Small intestine (tissue), 7 donors: ENCODE measurements at regions not wholly inside any gene's neighbourhood (a gene's known extent, or its start where the extent isn't known, plus 50 kb on each side); places are given as distances from the start of the nearest gene placed in this dataset.

Source experiments
- DNase-seq, 2 donors: peaks; one replicate each; pipeline versions ENCODE4 v3.0.0 to v3.0.0-alpha.2; 2013
- FAIRE-seq: peaks from 2 replicates; lab custom pipeline; 2012; peaks lifted over from hg19 to GRCh38; lab: Jason Lieb, UNC
- H3K27ac ChIP-seq, 3 donors: one replicate each; pipeline ENCODE4 v1.5.1; 2013; ENCODE audit warnings: low read length in 2 of 3, mild to moderate bottlenecking in 2 of 3, control low read depth in 1 of 3, inconsistent platforms in 1 of 3, low read depth in 1 of 3, moderate library complexity in 1 of 3
- H3K27me3 ChIP-seq, 3 donors: one replicate each; pipeline ENCODE4 v1.6.1; 2013; ENCODE audit warnings: low read length in 3 of 3, inconsistent platforms in 1 of 3; ENCODE audit not compliant: control insufficient read depth in 3 of 3, insufficient read depth in 3 of 3
- H3K36me3 ChIP-seq, 3 donors: one replicate each; pipeline ENCODE4 v1.6.1; 2013; ENCODE audit warnings: low read length in 3 of 3, inconsistent platforms in 1 of 3, low read depth in 1 of 3, mild to moderate bottlenecking in 1 of 3, moderate library complexity in 1 of 3; ENCODE audit not compliant: control insufficient read depth in 3 of 3, insufficient read depth in 2 of 3
- H3K4me1 ChIP-seq, 3 donors: one replicate each; pipeline ENCODE4 v1.6.1; 2013; ENCODE audit warnings: low read length in 2 of 3, inconsistent platforms in 1 of 3, low read depth in 1 of 3, mild to moderate bottlenecking in 1 of 3, moderate library complexity in 1 of 3; ENCODE audit not compliant: control insufficient read depth in 3 of 3, insufficient read depth in 2 of 3
- H3K4me3 ChIP-seq, 3 donors: one replicate each; pipeline ENCODE4 v1.5.1; 2013; ENCODE audit warnings: low read length in 3 of 3, control low read depth in 1 of 3, inconsistent platforms in 1 of 3, low read depth in 1 of 3, mild to moderate bottlenecking in 1 of 3, moderate library complexity in 1 of 3
- H3K9me3 ChIP-seq, 2 donors: one replicate each; pipeline ENCODE4 v1.6.1; 2013; ENCODE audit warnings: low read depth in 1 of 2, low read length in 1 of 2; ENCODE audit not compliant: control insufficient read depth in 2 of 2, insufficient read depth in 1 of 2
- WGBS, 3 donors: extraction: QIAGEN DNeasy Blood & Tissue Kit; methylation state at CpG; one replicate each; pipeline ENCODE4 v1.1.7; 2013; 5-methylcytosine and 5-hydroxymethylcytosine counted together
- donor health status: healthy with polysubstance abuse.
- donor health status: control.
- donor health status: control.
- donor health status: Bipolar disorder and iron deficiency.
- donor health status: healthy.

DNA sequence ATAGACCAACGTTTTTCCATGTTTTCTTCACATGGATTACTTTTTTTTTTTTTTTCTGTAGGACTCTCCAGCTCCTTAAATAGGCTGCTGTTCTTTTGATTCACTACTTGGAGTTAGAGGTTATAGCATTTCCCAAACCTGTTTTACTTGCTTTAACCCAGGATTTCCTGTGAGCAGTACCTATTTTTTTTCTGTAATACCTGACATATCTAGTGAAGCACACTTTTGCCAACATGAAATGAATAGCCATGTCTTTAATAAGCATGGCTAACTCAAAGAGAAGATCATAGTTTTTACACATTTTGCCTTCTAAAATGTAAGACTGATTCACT is 137.0 kb downstream of the FOXA2 start:
- Histone ChIP-seq H3K36me3 (no peaks in the 10 kb centered on the region), H3K9me3 (no peaks in the 10 kb centered on the region), H3K27me3 (no peaks in the 10 kb centered on the region), H3K4me1 (peaks cover 2 to 5% (median 4%) of the 10 kb centered on the region in 3 donors), H3K27ac (no peak overlapping the region), H3K4me3 (no peak overlapping the region)
- WGBS, 3 donors, result 18 to 20% (median 18%) methylated on average over 1 of the region's 1 CpG
- no peak for FAIRE-seq
- no peak for DNase-seq

DNA sequence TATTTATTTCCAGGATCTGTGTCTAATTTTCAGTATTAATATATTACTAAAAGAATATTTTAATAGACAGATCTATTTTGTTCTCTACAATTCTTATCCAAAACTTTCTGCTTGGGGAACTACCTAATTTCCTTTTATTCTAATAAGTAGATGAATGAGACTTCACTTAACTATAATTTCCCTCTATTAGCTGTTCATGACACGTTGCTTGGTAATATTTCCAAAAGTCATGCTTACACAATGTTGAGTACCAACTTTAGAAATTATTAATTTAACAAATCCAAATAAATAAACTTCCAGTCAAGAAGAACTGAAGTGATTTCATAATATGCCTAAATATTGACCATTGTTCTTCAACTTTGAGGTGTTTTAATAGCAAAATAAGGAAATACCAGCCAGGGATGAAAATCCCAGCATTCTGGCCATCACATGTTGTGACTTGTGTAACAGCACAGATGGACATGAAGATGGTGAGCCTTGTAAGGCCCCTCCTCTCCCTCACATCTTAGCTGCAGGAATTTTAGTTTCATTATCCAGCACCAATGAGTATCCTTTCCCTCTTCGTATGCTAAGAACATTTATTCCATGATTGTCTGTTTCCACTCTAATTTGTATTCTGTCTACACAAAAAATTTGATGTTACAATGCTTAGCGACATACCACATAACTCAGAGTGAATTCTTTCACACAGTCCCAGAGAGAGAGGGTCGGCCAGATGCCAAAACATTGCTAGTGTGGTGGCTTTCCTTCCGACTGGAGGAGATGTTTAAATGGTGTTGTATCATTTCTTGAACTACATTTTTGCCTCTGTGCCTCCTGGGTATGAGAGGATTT is 137.5 kb downstream of the FOXA2 start:
- Histone ChIP-seq H3K4me1 (peaks cover 2 to 5% (median 4%) of the 10 kb centered on the region in 3 donors), H3K9me3 (no peaks in the 10 kb centered on the region), H3K4me3 (no peak overlapping the region), H3K27ac (no peak overlapping the region), H3K27me3 (no peaks in the 10 kb centered on the region), H3K36me3 (no peaks in the 10 kb centered on the region)
- no peak for FAIRE-seq
- no peak for DNase-seq
- WGBS, 3 donors, result 65 to 81% (median 76%) methylated on average over 5 of the region's 5 CpGs

DNA sequence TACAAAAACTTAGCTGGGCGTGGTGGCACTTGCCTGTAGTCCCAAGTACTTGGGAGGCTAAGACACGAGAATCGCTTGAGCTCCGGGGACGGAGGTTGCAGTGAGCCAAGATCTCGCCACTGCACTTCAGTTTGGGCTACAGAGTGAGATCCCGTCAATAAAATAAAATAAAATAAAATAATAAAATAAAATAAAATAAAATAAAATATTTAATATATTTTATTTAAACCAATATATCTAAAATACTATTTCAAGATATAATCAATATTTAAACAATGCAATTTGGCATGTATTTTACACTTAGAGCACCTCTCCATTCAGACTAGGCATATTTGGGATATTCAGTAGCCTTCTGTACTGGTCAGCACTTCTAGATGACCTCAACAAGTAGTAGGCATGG is 142.1 kb downstream of the FOXA2 start:
- DNase-seq (no peak), FAIRE-seq (no peak)
- Histone ChIP-seq H3K4me1 (no peaks in the 10 kb centered on the region), H3K36me3 (no peaks in the 10 kb centered on the region), H3K27ac (no peak overlapping the region), H3K9me3 (no peaks in the 10 kb centered on the region), H3K27me3 (no peaks in the 10 kb centered on the region), H3K4me3 (no peak overlapping the region)
- WGBS, 3 donors, result 90 to 94% (median 90%) methylated on average over 7 of the region's 7 CpGs

DNA sequence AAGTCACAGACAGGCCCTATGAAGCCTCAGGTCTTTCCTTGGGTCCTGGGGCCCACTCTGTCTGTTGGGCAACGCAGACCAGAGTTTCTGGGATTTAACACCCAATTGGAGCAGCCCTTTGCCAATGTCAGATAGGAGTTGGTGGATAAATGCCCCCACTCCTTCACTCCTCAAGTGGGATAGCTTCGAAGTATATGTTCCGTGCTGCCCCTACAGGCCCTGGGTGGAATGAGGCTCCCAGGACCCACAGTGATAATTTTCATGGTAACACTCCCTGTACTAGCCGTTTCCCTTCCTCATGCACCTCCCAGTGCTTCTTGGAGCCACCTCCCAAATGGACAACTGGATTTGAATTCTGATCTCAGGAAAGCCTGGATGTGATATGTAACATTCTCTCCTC is 145.4 kb downstream of the FOXA2 start:
- 81 to 84% (median 81%) methylated on average over 4 of the region's 4 CpGs for WGBS, 3 donors
- no peak for FAIRE-seq
- no peaks in the 10 kb centered on the region for H3K27me3 ChIP-seq
- DNase-seq, result no peak
- no peak overlapping the region for H3K27ac ChIP-seq
- peaks cover 0 to 2% of the 10 kb centered on the region in 2 donors for H3K9me3 ChIP-seq
- no peaks in the 10 kb centered on the region for H3K36me3 ChIP-seq
- no peaks in the 10 kb centered on the region for H3K4me1 ChIP-seq
- no peak overlapping the region for H3K4me3 ChIP-seq

DNA sequence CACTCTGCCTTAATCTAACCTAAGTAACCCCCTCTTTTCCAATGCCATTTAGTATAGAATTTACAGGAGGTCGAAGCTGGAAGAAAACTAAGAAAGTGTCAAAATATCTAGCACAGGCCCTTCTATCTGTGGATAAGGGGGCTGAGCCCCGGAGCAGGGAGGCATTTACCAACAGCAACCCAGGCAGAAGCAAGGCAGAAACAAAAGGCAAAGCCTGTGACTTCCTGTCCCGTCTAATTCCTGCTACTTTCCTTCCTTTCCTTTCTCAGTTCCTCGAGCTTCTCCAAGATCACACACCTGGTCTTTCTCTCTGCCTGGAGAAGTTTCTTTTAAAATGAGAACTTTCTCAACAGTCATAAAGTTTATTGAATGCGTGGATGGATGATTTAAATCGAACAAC is 146.0 kb downstream of the FOXA2 start:
- Histone ChIP-seq H3K4me1 (no peaks in the 10 kb centered on the region), H3K27ac (no peak overlapping the region), H3K4me3 (no peak overlapping the region), H3K27me3 (no peaks in the 10 kb centered on the region), H3K36me3 (no peaks in the 10 kb centered on the region), H3K9me3 (peaks cover 0 to 2% of the 10 kb centered on the region in 2 donors)
- FAIRE-seq (no peak), DNase-seq (no peak)
- WGBS, 3 donors, result 74 to 78% (median 77%) methylated on average over 6 of the region's 6 CpGs

DNA sequence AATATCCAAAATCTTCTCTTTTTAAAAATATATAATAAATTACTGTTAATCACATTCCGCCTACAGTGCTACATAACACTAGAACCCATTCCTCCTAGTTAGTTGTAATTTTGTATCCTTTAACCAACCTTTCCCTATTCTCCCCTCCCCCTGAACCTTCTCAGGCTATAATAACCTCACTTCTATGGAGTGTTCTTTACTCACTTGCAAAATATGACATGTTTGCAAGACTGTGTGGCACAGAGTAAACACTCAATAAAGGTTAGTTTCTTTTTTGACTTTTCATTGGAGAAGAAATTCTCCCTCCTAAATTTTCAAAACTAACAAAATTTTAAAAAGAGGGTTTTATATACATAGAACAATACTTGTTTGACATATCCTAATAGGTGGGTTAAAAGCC is 147.0 kb downstream of the FOXA2 start:
- WGBS, 3 donors, result 94 to 100% (median 96%) methylated on average over 1 of the region's 1 CpG
- no peak overlapping the region for H3K4me3 ChIP-seq
- FAIRE-seq, result no peak
- DNase-seq, result no peak
- H3K27me3 ChIP-seq, result no peaks in the 10 kb centered on the region
- H3K9me3 ChIP-seq, result peaks cover 0 to 2% of the 10 kb centered on the region in 2 donors
- no peaks in the 10 kb centered on the region for H3K36me3 ChIP-seq
- no peak overlapping the region for H3K27ac ChIP-seq
- no peaks in the 10 kb centered on the region for H3K4me1 ChIP-seq

DNA sequence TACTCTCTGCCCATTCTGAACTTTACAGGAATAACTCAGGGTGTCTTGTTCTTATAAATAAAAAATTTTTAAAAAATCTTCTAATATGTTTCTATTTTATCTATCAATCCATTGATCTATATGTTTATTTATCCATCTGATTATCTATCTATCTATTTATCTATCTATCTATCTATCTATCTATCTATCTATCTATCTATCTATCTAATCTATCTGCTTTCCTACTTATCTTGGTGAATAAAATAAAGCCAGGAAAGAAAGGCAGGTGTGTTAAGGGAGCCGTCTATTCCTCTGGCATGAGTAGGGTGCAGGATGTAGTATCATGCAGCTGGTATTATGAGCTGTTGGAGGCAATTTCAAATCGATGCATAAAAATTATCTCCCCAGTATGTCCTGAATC is 153.0 kb downstream of the FOXA2 start:
- FAIRE-seq (peak; percentile 19), DNase-seq (no peak)
- H3K4me1 ChIP-seq, result peaks cover 0 to 7% (median 0%) of the 10 kb centered on the region in 3 donors
- H3K36me3 ChIP-seq, result no peaks in the 10 kb centered on the region
- WGBS, 3 donors, result 65 to 89% (median 76%) methylated on average over 2 of the region's 2 CpGs
- peaks cover 0 to 4% (median 0%) of the 10 kb centered on the region in 3 donors for H3K27me3 ChIP-seq
- H3K9me3 ChIP-seq, result peaks cover 2 to 11% of the 10 kb centered on the region in 2 donors
- H3K27ac ChIP-seq, result no peak overlapping the region
- no peak overlapping the region for H3K4me3 ChIP-seq

DNA sequence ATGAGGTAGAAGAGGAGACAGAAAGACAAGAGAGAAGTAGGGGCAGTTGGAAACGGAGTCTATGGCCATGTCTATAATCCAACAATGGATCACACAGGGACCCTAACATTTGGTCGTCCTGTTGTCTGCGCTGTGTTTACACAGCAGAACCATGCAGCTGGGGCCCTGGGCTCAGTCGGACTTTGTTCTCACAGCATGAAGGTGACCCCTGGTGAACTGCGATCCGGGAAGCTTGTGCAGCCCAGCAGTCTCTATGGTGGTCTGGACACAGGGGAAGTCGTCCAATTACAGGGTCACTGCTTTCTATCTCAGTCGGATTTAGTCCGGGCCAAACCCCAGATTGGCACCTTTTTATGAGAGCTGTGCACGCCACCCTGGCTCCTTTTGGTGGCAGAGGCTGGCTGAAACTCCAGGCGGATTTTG is 153.6 kb downstream of the FOXA2 start:
- 60 to 68% (median 64%) methylated on average over 11 of the region's 11 CpGs for WGBS, 3 donors
- FAIRE-seq (no peak), DNase-seq (no peak)

More for the DNA sequence above, 153.6 kb downstream of the FOXA2 start:
- H3K27me3 ChIP-seq, result peaks cover 0 to 4% (median 0%) of the 10 kb centered on the region in 3 donors
- H3K4me3 ChIP-seq, result no peak overlapping the region
- H3K36me3 ChIP-seq, result no peaks in the 10 kb centered on the region
- H3K9me3 ChIP-seq, result peaks cover 2 to 11% of the 10 kb centered on the region in 2 donors
- H3K27ac ChIP-seq, result no peak overlapping the region
- H3K4me1 ChIP-seq, result peaks cover 0 to 7% (median 0%) of the 10 kb centered on the region in 3 donors
